ACHN (cell line): ENCODE measurements at regions not wholly inside any gene's neighbourhood (a gene's known extent, or its start where the extent isn't known, plus 50 kb on each side); places are given as distances from the start of the nearest gene placed in this dataset.

Experiments used
- DNase-seq: peaks from one replicate; pipeline ENCODE4 v3.0.0-alpha.2; 2015
- in situ Hi-C: cut with HindIII; loops from 2 replicates; pipeline ENCODE4 v1.10.0; 2017; ENCODE audit warnings: low sequenced_read_pairs, low pct_ligation_motif_present, low pct_unique_long_range_greater_than_20kb

GRCh38 chr19:29439688-29440550 lies 85.9 kb upstream of the VSTM2B start:
- in situ Hi-C loops = no loop called here
- no peak for DNase-seq

- in situ Hi-C loops = no loop called here
- DNase-seq = no peak
These were observed 83.7 kb upstream of the VSTM2B start for GRCh38 chr19:29442094-29442493.

GRCh38 chr19:29442910-29443309 lies 82.9 kb upstream of the VSTM2B start:
- in situ Hi-C loops = no loop called here
- DNase-seq = no peak

GRCh38 chr19:29445246-29445645 lies 80.5 kb upstream of the VSTM2B start:
- no peak for DNase-seq
- in situ Hi-C loops = no loop called here

GRCh38 chr19:29446361-29446760 lies 79.4 kb upstream of the VSTM2B start:
- no peak for DNase-seq
- in situ Hi-C loops = no loop called here

- DNase-seq = no peak
- in situ Hi-C loops = no loop called here
These were observed 77.7 kb upstream of the VSTM2B start for GRCh38 chr19:29448046-29448445.

GRCh38 chr19:29449371-29449770 lies 76.4 kb upstream of the VSTM2B start:
- in situ Hi-C loops = no loop called here
- DNase-seq = no peak

GRCh38 chr19:29450306-29450705 lies 75.5 kb upstream of the VSTM2B start:
- in situ Hi-C loops = no loop called here
- no peak for DNase-seq

- no peak for DNase-seq
- in situ Hi-C loops = no loop called here
These were observed 75.0 kb upstream of the VSTM2B start for GRCh38 chr19:29450812-29451211.

GRCh38 chr19:29454109-29454508 lies 71.7 kb upstream of the VSTM2B start:
- in situ Hi-C loops = no loop called here
- DNase-seq = no peak

GRCh38 chr19:29457413-29457812 lies 68.4 kb upstream of the VSTM2B start:
- in situ Hi-C loops = no loop called here

GRCh38 chr19:29467824-29468401 lies 57.9 kb upstream of the VSTM2B start:
- peak; percentile 19 for DNase-seq

More at GRCh38 chr19:29457413-29457812, 68.4 kb upstream of the VSTM2B start:
- no peak for DNase-seq

GRCh38 chr19:29475469-29475868 lies 50.3 kb upstream of the VSTM2B start:
- DNase-seq = no peak
- in situ Hi-C loops = no loop called here

More at GRCh38 chr19:29467824-29468401, 57.9 kb upstream of the VSTM2B start:
- in situ Hi-C loops = no loop called here
